ENCODE measurements at regions not wholly inside any gene's neighbourhood (a gene's known extent, or its start where the extent isn't known, plus 50 kb on each side); places are given as distances from the start of the nearest gene placed in this dataset.

DNA sequence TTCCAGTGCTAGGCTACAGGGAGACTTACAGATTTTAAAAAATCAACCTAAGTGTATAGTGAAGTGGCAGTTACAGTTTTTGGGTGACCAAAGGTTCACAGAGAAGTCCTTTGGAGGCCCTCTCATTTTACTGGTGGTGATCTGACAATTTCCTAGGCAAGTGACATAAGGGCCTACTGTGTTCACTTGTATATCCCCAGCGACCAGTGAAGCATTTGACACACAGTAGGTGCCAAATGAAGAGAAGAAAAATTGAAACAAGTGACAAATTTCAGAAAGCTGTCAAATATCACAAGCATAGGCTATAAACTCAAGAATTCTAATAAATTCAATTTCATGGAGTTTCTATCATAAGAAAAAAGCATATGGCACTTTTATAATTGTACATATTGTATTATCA is 89.5 kb downstream of the RPL22L1 start:
- DNase-seq: no peak

GRCh38 chr3:170778240-170779217 is 91.5 kb downstream of the RPL22L1 start:
- no peak for DNase-seq

DNA sequence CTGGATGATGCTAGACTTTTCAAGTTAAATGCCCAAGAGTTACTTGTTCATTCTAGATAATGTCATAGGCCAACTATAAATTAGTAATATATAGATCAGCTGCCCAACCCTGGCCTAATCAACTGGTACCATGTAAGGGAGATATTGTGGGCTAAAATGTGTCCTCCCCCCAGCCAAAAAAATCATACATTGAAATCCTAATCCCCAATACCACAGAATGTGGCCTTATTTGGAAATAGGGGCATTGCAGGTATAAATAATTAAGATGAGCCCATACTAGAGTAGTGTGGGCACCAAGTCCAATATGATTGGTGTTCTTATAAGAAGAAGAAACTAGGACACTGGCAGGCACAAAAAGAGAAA is 92.5 kb downstream of the RPL22L1 start:
- DNase-seq: no peak

- no peak for DNase-seq
Observed at GRCh38 chr3:170776887-170777563, 93.0 kb downstream of the RPL22L1 start.

DNA sequence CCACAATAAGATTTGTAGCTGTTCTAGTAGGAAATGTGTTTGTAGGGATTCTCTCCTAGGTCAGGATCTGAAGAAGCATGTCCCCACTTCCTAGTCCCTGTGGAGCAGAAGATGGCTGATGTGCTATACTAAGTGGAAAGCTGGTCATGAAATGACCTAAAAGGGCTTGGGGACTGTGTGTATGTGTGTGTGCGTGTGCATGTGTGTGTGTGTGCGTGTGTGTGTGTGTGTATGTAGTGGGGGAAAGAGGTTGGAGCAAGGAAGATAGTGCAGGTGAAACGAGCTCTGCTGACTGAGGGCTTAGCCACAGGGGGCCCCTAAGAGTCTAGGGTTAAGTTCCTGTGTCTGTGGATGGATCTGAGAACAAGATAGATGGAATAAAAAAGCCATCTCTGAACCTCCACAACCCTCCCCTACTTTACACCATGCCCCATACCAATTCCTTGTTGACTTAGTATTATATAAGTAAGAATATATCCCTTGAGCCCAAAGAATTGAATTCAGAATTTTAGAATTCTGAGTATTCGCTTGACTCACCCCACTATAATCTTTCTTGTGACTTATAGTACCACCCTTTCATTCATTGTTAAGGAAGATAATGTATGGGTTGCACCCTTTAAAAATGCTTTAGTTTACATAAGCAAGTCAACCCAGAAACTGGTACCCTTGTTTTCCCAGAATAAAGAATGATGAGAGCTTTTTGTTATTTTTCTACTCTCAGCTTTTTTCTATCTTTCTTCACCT is 96.1 kb downstream of the RPL22L1 start:
- no peak for DNase-seq

GRCh38 chr3:170772175-170772574 is 97.8 kb downstream of the RPL22L1 start:
- DNase-seq: no peak

DNA sequence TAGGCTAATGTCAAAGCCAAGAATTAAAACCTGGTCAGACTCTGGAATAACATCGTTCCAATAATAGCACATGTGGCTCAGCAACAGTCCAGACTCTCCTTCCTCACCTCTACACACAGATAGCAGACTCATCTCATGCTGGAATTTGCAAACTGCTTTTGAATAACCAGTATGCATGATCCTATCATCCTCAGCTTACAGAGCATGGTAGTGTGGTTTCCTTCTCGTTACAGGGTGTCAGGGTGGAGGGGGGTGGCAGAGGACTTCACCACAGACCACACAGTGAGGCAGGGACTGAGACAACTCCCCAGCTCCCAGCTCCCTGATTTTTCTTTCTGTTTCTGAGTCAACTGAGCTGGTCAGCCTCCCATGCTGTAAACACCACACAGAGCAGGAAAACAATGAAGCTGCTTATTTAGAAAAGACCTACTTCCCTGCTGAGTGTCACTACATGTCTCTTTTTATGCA is 101.6 kb downstream of the RPL22L1 start:
- DNase-seq: no peak

DNA sequence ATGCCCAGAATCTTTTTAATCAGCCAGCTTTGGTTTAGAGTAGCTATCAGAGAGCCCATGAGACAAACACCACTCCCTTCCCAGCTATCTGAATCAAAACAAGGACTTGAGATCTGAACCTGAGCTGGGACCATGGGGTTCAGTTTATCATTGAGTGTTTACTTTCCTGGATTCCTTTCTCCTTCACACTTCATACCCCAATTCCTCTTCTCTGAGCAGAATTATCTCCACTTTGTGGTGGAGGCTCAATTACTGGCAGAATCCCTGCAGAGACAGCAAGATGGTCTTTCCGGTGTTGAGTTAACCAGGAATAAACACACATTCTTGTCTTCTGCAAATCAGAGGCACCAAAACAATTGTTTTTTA is 102.4 kb downstream of the RPL22L1 start:
- no peak for DNase-seq

GRCh38 chr3:170766823-170767575 is 103.0 kb downstream of the RPL22L1 start:
- DNase-seq: no peak

GRCh38 chr3:170766253-170766652 is 103.7 kb downstream of the RPL22L1 start:
- no peak for DNase-seq

GRCh38 chr3:170765419-170766078 is 104.4 kb downstream of the RPL22L1 start:
- no peak for DNase-seq

DNA sequence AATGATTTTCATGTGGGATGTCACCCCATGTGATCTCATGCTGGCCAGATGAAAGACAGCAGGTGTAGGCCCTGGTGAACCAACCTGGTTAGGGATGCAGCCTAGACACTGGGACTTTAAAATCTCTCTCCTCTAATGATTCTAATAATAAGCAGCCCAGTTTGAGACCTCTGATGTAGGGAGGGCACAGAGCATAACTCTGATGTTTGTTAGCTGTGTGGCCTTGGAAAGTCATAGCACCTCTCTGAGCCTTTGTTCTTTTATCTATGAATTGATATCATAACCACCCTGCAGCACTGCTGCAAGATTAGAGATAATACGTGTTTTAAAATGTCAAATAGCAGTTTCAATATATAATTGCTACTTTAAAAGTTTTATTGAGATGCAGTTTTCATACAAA is 106.0 kb downstream of the RPL22L1 start:
- no peak for DNase-seq

DNA sequence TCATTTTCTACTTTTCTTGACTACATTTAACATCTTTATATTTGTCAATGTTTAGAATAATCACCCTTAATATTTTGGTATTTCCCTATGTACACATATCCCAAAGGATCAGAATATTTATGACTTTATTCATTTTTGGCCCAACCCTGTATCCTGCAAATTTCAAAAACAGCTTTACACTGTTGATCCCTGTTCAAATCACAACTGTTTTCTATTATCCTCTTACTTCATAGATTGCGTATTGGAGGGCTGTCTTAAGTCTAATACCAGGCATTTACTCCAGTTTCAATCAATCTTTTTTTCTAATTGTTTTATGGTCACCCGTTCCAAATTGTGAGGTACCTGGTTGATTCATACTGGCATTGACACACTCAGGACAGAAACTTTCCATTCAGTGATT is 107.9 kb downstream of the RPL22L1 start:
- no peak for DNase-seq

GRCh38 chr3:170761103-170761502 is 108.9 kb downstream of the RPL22L1 start:
- DNase-seq: no peak

DNA sequence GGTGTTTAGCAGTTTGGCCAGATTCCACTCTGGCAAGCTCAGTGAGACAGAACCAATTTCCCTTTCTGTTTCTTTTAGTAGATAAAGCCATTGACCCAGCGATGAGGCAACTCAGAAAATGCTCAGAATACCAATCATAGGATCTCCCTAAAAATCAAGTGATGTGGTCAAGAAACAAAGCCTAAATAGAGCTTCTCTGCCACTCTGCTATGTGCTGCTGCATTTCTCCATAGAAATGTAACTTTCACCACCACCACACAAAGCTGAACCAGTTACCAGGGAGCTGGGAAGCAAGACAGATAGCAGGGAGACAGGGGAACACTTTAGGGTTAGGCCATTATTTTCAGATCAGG is 109.8 kb downstream of the RPL22L1 start:
- no peak for DNase-seq

- no peak for DNase-seq
Observed at GRCh38 chr3:170759511-170760173, 110.4 kb downstream of the RPL22L1 start.

DNA sequence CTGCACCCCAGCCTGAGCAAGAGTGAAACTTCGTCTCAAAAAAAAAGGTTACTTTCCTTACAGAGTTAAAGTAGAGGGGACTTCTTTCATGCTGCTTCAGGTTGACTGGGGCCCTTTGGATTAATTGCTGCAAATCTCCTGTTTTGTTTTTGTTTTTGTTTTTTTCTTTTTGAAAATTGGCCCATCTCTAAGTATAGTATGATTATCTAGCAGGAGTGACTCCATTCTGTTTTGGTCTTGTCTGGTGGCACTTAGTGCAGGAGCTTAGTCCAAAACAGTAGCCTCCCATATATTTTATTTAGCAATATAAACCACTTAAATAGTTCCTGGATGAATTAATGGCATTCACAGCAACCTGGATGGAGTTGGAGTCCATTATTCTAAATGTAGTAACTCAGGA is 113.0 kb downstream of the RPL22L1 start:
- DNase-seq: no peak

GRCh38 chr3:170754311-170754693 is 115.7 kb downstream of the RPL22L1 start:
- DNase-seq: no peak

GRCh38 chr3:170753421-170754310 is 116.3 kb downstream of the RPL22L1 start:
- DNase-seq: no peak

DNA sequence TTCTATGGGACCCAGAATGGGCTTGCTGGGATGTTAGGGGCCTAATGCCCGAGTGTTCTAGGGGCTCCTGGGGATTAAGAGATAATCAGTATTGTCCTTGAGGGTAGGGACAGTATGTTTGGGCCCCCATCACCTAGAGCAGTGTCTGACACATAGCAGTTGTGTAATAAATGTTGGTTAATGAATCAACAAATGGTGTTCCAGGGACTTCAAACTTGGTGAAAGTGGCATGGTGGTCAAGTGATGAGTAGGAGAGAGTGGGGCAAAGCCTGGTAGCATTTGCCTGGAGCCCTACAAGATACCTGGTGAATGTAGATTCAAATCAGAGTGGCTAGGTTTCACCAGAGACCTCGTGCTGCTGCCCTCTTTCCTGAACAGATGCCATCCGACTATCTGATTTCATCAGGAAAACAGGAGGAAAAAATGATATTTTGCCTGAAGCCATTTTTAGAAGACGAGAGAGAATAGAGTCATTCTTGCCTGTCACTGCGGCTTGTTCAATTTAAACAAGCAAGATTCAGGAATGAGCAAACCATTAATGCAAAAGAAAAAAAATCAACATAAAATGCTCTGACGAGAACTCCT is 117.3 kb downstream of the RPL22L1 start:
- DNase-seq: no peak

All from NCI-H2029 (cell line).